NCI-H1417 treated with DMSO at 0.1 percent for 48 hours (cell line): ENCODE measurements at regions not wholly inside any gene's neighbourhood (a gene's known extent, or its start where the extent isn't known, plus 50 kb on each side); places are given as distances from the start of the nearest gene placed in this dataset.
"Not testable (repeated sequence)": the region's sequence is repeated elsewhere in the genome, so short reads cannot be mapped to it uniquely, and the experiment has no call there.

ENCODE experiments used
- DNase-seq: peaks from one replicate; lab custom pipeline; 2025; lab: John Stamatoyannopoulos, UW

DNA sequence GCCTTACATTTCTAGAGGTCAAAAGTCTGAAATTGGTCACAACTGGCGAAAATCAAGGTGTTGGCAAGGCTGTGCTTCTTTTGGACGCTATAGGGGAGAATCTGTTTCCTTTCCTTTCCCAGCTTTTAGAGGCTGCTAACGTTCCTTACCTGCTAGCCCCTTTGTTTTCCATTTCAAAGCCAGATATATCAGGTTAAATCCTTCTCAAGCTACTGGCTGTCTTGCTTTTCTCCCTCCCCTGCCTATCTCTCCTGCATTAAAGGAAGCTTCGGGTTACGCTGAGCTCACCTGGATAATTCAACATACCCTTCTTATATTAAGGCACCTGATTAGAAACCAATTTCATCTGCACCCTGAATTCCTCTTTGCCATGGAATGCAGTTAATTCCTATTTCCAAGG lies 1569.7 kb upstream of the SLC10A2 start:
- no peak for DNase-seq

DNA sequence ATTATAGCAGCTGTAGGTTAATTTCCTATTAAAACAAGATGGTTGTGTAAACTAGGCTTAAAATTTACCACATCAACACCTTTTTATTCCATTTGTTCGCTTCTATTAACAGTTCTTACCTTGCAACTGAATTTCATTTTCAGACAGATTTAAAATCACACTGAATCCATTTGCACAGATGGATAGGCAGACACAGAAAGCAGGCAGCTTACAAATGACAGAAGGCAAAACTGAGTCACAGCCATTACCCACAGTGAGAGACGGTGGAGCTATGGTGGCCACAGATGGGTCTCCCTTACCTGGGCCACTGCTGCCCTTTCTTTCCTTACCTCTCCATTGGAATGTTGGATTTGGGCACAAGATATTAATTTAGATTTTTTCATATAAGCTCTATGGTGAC lies 1567.8 kb upstream of the SLC10A2 start:
- no peak for DNase-seq

DNA sequence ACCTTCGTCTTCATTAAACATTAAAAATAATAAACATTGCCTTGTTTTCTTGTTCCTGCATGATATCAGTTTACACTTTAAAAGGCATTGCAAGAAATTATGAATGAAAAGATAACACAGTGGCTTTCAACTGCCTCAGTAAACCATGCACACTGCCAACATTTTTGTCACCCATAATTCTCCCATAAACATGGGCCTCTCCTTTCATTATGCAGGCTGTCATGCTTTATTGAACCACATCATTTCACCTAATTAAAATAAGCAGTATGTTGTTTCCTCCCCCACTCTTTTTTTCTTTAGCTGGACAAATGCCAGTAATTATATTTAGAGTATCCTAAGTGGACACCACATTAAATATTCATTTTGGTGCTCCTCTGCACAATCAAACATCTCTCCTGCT lies 1566.5 kb upstream of the SLC10A2 start:
- DNase-seq = peak; percentile 78

DNA sequence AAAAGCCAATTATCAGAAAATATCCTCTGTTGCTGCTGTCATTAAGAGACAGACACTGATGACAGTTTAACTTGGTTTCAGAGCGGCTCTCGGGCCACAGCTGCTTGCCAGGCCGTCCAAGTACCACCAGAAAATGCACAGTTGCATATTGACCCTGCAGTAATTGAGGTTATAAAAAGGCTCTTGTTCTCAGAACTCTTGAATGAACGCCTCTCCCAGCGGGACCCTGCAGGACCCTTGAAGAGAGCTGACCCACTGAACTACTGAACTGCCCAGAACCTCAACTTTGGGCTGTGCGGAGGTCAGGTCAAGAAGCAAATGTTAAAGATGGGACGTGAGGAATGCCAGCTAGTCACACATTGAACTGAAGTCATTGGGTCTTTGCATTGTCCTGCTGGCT lies 1559.0 kb upstream of the SLC10A2 start:
- no peak for DNase-seq

DNA sequence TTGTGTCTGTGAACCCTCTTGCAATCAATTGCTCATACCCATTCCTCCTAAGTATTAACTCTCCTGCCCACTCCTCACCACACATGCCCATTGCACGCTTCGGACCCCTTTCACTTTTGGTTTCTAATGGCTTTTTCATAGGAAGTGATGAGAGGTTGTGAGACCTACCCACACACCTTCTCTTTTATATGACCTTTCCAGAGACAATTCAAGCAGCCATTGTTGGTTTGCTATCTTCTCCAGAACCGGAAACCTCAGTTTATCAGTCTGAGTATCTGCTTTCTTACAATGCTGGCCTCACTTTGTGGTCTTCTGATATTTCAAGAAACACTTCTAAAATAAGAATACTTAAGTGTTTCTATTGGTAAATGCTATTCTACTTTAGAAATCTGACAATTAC lies 1550.8 kb upstream of the SLC10A2 start:
- no peak for DNase-seq

DNA sequence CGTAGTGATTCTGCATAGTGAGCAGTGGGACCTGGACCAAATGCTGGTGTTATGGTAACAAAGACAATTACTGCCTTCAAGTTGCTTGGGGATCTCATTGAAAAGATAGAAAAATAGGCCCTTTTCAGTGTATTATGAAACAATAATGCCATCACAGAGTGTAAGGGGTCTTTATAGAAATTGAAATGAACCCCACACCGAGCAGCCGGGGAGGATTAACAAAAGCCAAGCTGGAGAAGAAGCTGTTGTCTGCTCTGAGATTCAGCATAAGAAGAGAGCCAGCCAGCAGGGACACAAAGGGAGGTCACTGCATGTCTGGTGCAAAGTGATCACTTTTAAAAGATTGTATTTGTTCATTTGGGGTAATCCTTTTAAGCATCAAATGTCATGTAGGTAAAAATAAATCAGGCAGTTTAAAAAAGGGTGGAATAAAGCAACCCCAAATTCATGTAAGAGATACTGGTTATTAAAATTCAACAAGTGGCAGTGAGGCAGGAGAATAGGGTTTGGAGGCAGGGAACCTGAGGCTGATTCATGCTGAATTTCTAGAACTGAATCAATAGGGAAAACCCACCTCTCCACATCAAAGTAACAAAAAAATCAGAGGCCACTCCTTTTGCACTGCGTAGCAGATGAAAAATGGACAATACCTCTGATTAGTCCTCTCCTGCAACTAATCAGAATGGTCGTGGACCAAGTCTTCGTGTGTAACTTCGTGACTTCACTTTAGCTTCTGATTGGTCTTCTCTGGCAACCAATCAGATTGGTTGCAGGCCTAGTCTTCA lies 1548.3 kb upstream of the SLC10A2 start:
- DNase-seq = no peak

DNA sequence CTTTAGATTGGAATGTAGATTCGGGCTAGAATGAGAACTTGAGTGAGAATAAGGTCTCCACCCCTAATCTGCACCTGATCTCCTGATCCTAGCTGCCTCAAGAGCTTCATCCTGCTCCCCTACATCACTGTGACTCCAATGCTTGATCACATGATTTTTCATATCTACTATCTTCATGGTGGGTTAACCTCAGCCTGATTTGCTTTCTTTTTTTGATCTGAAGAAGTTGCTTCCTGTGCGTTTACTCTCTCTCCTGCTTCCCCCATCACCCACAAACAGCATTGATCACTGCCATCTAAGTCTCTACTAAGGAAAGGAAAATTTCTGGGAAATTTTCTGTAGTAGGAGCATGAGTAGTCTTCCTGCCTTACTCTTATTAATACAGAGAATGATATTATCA lies 1542.1 kb upstream of the SLC10A2 start:
- DNase-seq = no peak

DNA sequence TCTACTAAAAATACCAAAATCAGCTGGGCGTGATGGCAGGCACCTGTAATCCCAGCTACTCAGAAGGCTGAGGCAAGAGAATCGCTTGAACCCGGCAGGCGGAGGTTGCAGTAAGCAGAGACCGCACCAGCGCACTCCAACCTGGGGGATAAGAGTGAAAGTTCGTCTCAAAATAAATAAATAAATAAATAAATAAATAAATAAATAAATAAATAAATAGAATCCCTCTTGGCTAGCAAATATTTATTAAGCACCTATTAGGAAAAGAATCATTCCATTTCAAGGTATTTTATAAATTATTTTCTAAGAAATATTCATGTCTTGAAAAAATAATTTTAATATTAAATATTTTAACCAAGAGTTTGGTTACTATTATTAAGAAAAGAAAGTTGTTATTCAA lies 1539.2 kb upstream of the SLC10A2 start:
- DNase-seq = not testable (repeated sequence)

DNA sequence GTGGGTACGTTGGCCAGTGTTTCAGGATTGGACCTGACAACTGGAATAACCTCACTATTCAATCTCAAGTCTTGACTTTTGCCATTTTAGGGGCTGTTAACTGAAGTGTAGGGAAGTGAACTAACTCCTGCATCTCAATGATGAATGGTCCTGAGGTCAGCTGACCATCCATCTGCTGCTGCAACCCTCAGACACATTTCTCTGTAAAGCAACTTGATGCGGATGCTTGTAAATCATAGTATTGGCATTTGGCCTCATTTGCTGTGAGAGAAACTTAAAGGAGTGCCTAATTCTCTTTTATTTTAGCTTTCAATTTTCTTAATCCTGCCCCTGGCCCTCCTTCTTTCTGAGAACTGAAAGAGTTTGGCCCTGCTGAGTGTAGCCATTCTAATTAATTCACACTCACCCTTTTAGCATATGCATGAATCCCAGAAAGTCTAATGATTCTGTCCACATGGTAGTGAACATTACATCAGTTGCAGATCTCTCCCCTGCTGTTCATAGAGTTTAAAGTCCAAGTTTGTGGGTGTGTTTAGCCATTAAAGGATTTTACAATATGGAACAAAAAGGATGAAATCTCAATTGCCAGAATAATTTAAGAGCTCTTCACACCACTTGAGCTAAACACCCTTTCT lies 1531.4 kb upstream of the SLC10A2 start:
- DNase-seq = no peak

DNA sequence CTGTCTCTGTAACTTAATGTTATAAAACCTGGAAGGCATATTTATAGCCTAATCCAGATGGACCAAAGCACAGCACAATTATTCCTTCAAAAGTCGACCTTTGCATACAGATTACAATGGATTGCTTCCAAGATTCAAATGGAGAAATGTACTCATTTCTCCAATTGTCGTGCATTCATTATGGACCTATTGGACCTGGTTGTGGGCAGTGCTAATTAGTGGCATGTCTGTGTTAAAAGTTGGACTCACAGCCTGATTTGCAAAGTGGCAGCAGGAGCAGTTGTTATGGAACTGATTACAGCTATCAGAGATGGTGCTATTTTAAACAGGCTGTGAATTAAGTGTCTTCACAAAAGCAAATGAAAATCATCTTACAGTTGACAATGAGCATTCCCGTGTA lies 1529.3 kb upstream of the SLC10A2 start:
- DNase-seq = no peak

DNA sequence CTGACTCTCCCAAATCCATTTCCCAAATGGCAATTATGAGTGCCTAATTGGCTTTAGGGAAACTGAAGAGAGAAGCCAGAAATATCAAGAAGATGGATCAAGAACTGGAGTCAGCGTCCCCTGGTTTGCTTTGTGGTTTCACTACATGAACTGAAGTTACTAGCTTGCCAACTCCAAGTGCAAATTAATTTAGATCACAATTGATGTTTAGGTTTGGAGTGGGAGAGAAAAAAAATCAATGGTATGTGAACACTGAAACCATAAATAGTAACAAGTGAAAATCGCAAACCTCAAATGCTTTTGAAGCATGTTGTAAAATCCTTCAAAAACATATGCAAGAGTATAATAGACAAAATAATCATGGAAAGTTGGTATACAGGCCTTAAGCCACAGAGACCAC lies 1528.6 kb upstream of the SLC10A2 start:
- no peak for DNase-seq

DNA sequence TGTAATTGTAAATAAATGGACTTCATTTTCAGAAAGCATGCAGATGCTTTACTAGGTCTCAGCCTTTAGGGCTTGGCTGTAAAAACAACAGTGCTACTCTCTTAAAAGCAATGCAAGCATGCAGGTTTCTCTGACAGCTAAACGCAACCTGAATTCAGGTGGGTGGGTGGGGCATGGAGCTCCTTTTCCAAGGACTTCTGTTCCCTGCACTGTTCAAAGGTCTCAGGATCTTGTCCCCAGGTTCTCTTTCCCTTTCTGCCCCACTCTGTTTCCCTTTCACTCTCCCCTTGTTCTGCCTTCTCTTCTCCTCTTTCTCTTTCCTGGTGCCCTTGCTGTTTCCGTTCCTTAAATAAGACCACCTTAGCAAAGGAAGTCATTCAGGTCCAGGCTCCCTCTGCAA lies 1527.5 kb upstream of the SLC10A2 start:
- DNase-seq = no peak

DNA sequence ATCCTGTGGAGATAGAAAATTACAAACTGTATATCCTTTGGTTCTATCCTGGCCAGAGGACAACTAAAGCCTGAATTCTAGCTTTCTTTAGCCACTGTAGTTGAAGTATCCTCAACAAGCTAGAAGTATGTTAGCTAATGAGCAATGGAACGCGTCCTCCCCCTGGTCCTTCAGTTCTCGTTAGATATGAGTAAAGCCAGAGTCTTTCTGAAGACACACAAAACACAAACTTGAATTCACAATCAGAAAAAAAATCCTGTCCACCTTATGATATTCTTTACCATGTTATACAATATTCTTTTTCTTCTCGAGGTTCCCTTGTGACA lies 1527.0 kb upstream of the SLC10A2 start:
- no peak for DNase-seq

DNA sequence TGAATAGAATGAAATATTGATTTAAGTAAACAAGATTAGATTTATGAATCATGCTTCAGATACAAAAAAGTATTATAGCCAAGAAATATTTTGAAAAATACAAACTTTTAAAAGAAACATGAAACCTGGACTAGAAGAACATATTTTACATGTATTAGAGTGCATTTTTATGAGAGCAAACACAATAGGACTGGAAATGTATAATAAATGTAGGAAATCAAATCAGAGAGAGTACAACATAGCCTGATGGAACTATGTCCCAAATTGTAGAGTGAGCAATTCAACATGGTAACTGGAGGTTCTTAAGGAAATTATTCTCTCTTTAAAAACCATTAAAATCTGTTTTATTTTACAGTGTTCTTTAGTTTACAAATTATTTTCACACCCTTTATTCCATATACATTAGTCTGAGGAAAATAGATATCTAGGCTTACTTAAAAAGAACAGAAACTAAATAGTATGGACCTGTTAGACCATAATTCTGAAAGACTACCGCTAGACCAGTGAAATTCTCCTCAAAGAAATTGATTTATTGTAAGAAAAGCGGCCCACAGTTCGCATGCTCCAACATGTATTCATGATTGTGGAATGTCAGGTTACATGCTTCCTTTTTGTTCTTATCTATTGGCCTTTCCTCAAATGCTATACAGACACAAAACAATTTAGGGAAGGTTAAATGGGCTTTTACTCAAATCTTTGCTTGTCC lies 1526.5 kb upstream of the SLC10A2 start:
- no peak for DNase-seq

DNA sequence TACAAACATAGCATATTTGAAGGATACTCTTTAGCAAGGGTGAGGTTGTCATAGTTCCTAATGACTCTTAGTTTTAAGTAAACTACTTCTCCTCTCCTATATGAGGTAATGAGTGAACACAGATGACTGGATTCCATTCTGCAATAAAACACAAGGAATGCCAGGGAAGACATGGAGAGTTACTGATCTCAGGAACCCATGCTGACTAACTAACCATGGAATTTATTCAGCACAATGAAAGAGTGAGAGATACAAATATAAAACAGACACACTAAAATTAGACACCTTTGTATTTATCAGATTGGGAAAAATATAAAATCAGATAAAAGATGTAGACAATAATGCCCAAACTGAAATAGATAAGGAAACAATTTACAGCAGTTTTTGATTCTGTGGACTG lies 1525.9 kb upstream of the SLC10A2 start:
- no peak for DNase-seq

DNA sequence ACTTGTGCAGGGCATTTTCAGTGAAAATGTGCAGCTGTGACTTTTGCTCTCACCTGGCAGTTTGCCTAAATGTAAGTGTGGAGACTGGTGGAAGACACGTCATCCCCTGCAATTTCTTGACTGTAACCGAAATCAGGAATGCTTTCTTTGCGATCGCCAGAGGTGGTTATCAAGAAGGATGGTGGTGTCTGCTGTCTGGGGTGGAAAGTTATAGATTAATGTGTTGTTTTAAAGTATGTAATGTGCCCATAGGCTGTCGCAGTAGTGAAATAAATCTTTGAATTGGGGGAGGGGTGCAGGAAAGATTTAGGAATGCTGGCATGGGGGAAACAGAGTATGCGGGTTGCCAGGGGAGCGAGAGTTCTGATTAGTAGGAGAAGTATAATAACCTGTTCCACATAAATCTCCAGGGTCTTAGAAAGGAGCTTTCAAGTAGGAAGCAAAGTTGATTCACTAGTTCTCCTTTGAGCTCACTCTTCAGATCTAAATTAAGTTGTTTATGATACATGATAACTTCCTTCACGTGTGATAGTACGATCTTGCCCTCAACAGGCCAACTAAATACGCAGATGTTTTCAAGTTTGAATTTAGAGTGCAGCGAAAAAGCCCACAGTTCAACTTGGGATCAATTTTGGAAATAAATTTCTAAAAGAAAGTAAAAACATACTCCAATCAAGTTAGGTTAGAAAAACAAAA lies 1520.0 kb upstream of the SLC10A2 start:
- no peak for DNase-seq

DNA sequence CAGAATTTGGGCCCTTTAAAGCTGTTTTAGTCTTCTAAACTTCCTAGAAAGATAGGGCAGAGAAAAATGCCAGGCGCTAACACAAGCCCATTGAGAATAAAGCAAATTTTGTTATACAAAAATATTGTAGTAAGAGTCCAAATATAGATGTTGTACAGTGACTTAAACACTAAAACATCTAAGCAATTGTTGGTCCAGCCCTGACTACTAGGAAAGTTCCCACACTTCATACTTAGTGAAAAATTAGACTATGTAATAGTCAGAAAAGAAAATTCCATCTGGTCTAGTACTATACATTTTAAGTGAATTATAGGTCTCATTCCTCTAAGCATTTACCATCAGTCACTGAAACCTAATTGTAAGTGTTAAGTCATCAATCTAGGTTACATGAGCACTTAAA lies 1518.3 kb upstream of the SLC10A2 start:
- DNase-seq = no peak

DNA sequence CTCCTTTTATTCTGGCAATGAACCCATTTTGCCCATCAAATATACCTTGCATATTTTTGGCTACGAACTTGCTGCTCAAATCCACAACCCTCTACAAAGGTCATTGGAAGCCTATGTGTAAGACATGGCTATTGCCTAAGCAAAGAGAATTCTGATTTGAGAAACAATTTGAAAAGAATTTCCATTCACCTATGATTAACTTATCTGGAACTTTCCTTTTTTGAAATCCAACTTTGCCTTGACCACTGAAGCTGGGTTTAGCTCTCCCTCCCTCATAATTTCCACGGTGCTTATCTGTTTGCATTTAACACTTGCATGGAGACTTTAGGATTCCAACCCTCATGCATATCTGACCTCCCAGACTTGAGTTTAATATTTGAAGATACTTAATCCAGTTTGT lies 1514.7 kb upstream of the SLC10A2 start:
- no peak for DNase-seq

DNA sequence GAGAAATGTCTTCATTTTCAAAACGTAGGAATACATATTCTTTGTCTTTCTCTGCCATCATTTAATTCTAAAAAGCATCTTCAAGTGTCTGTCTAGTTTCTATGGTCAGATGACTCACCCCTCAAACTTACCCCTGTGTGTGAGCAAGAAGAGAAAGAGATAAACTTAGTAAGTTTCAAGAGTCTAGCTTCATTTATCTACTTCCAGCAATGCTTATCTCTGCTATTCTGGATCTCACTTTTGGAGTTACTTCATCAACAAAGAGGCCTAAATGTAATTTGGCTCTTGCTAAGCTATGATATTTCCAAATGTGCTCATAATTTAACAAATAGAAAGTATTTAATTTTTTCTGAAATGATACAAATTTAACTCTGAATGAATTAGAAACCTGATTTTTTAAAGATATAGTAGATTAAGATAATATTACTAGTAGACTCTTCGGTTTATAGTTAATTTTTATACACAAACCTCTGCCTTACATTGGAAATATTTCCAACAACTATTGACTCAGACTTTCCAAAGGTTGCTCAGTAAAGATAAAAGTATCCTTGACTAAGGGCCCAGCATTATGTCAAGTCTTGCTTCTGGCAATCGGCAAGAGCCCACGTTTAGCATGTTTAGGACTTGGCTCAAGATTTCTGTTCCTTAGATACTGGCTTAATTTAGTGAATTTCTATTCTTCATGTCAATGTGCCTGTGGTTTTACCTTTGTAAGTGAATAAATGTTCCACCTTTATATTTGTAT lies 1511.0 kb upstream of the SLC10A2 start:
- no peak for DNase-seq

DNA sequence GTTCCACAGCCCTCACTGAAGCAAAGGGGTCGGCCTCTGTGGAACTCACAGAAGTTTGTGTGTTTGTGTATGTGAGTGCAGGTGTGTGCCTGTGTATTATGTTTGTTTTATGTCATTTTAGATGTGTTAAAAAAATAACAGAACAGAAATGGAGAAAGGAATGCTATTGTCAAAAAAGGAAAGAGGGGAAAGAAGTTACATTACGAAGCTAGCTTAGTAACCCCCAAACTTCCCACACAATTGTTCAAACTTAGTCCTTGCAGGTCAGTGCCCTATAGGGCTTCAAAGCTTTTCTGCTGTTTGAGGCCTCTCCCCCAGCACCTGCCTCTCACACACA lies 1505.6 kb upstream of the SLC10A2 start:
- no peak for DNase-seq

DNA sequence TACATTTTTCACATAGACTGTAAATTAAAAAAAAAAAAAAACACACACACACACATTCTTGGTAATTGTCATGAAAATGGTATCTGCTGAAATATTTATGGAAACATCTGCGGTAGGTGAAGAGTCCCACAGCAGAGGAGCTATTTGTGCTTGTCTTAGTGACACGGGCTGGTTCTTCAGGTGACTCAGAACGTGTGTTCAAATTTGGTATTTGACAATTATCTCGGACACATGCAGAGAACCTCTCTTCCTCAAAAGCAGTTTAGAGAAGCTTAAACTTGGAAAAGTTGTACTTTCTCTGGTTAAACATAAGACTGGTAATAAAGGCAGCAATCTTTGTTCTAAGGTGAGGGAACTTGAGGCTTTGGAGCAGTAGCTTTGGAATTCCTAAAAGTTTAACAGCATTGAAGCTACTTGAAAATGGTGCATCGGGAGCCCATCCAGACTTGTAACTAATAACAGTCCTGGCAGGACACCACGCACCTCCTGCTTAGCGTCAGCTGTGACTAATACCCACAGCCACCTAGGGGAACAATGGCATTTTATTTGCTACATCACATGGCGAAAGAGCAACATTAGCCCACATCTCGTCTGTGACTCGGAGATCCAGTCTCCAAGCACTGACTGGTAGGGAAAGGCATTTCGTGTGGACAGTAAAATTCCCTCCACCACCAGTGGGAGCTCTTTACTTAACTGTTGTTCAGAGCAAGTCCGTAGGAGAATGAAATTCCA lies 1505.1 kb upstream of the SLC10A2 start:
- DNase-seq = peak; percentile 46

DNA sequence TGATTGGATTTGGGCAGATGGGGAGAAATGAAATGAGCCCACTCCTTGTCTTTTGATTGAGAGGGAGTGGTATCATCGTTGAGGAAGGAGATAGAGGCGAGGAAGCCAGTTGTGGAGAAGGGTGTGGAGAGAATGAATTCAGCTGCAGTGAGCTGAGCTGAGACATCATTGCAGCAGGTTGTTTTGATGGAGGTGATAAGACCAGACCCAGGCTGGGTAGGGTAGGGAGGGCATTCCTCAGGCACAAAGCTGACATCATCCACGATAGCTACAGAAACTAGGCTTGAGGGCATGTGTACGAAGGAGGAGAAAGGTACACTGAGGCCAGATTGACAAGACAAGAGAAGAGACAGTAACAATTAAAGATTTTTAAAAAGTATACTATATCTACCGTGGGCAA lies 1500.9 kb upstream of the SLC10A2 start:
- no peak for DNase-seq
